Ishikawa (cell line): ENCODE measurements at regions not wholly inside any gene's neighbourhood (a gene's known extent, or its start where the extent isn't known, plus 50 kb on each side); places are given as distances from the start of the nearest gene placed in this dataset.

ENCODE experiments used
- CEBPB ChIP-seq: IDR thresholded peaks from 2 replicates; pipeline ENCODE4 v1.6.1; 2012
- EGR1 ChIP-seq: IDR thresholded peaks from 2 replicates; pipeline ENCODE4 v1.6.1; 2012
- EP300 ChIP-seq: IDR thresholded peaks from 2 replicates; pipeline ENCODE4 v1.6.1; 2012; ENCODE audit warnings: borderline replicate concordance
- MAX ChIP-seq: IDR thresholded peaks from 2 replicates; pipeline ENCODE4 v1.6.1; 2012
- RAD21 ChIP-seq: IDR thresholded peaks from 2 replicates; pipeline ENCODE4 v1.6.1; 2012; ENCODE audit warnings: low read depth
- REST ChIP-seq: IDR thresholded peaks from 2 replicates; pipeline ENCODE4 v1.6.1; 2012; ENCODE audit warnings: low read depth, mild to moderate bottlenecking
- TCF12 ChIP-seq: IDR thresholded peaks from 2 replicates; pipeline ENCODE4 v1.6.1; 2012; ENCODE audit warnings: low read depth

GRCh38 chr3:197417911-197418618, 119.7 kb upstream of the DLG1 start:
- TF ChIP-seq REST (no peak), MAX (no peak), RAD21 (no peak), EGR1 (no peak), TCF12 (no peak), CEBPB (no peak), EP300 (no peak)
